HG03025 (cell line): ENCODE measurements at regions not wholly inside any gene's neighbourhood (a gene's known extent, or its start where the extent isn't known, plus 50 kb on each side); places are given as distances from the start of the nearest gene placed in this dataset.

Source experiments
- ATAC-seq: cut with Tn5 transposase; IDR thresholded peaks from one replicate; pipeline ENCODE4 v1.9.1; 2021; ENCODE audit warnings: mild to moderate bottlenecking, moderate library complexity; ENCODE audit not compliant: unreplicated experiment, low FRiP score

- no peak for ATAC-seq
Observed at GRCh38 chr3:27861046-27862036, 139.2 kb upstream of the EOMES start.

DNA sequence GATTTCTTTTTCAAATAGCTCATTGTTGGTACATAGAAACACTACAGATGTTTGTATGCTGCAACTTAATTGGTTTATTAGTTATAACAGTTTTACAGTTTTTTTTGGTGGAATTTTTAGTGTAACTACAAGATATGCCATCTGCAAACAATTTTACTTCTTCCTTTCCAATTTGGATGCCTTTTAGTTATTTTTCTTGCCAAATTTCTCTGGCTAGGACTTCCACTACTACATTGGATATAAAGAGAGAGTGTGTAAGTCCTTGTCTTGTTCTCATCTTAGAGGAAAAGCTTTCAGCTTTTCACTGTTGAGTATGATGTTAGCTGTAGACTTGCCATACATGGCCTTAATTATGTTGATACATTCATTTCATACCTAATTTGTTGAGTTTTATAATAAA lies 143.6 kb upstream of the EOMES start:
- no peak for ATAC-seq

- no peak for ATAC-seq
Observed at GRCh38 chr3:27869152-27869551, 147.0 kb upstream of the EOMES start.

GRCh38 chr3:27877061-27878013 lies 155.2 kb upstream of the EOMES start:
- no peak for ATAC-seq

DNA sequence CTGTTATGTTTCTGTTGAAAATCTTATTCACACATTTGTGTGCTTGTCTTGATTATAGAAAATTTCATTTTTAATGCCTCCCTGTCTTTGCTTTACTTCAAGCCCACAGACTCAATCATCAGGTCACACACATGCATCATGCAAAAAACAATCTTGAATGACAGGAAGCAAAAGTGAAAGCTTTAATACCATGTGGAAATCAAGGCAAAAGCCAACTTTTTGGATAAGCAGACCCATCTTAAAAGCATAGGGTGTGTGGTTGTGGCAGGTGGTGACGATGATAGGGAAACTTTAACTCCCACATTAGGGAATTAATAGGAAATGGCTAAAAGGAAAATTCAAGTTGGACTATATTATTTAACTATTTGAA lies 155.9 kb upstream of the EOMES start:
- ATAC-seq = no peak

DNA sequence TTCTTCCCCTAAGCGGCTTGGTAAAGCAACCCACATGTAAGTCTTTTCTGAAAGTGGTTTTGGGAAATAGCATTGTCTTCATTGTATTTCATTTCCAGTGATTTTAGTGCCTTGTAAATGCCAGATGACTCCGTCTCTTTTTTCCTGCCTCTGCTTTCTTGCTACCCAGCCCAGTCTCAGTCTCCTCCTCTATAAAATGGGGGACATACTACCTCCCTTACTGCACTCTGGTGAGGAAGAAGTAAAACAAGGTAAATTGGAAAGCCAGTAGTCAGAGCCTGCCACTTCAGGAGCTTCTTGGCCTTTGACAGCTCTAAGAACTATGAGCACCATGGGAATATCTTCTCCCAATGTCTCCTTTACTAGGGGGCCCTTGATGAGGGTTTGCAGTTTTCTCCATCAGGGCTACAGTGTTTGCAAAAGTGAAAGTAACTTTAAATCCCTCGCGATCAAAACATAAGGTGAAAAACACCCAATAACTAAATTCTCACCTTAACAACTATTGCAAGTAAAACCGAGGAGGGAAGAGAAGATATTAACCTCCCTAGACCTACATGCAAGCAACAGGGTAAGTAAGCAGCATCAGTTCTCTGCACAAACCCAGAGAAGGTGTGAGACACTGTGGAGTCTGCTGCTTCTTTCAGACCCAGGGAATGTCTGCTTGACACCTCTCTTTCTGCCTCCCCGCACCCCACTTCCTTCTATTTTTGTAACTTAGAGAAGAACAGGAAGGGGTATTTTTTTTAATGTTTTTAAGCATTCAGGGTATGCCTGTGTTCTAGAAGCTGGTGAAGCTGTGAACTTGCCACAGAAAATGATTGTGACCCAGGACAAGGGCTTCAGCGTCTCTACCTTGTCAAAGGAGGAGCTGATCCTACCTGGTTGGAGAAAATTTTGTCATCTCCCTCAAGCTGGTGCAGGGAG lies 159.1 kb upstream of the EOMES start:
- no peak for ATAC-seq

GRCh38 chr3:27883266-27883665 lies 161.1 kb upstream of the EOMES start:
- no peak for ATAC-seq

- no peak for ATAC-seq
Observed at GRCh38 chr3:27885641-27886040, 163.5 kb upstream of the EOMES start.

DNA sequence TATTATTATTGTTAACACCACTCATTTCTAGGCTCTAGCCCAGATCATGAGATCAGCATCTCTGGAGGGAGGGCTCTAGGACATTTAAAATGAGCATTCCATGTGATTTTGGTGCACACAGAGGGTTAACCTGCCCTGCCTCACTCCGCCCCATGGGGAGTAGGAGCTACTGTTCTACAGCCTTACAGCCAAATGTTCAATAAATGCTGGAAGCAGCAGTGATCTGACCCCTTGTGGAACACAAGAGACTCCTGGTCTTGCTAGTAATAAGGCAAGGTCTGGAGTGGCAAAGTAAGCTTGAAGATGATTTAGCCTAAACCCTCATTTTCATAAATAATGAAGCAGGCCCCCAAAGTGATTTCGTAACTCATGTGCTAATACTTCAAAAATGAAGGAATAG lies 166.4 kb upstream of the EOMES start:
- no peak for ATAC-seq

GRCh38 chr3:27889745-27890144 lies 167.6 kb upstream of the EOMES start:
- ATAC-seq = no peak

GRCh38 chr3:27900316-27900715 lies 178.2 kb upstream of the EOMES start:
- ATAC-seq = no peak

DNA sequence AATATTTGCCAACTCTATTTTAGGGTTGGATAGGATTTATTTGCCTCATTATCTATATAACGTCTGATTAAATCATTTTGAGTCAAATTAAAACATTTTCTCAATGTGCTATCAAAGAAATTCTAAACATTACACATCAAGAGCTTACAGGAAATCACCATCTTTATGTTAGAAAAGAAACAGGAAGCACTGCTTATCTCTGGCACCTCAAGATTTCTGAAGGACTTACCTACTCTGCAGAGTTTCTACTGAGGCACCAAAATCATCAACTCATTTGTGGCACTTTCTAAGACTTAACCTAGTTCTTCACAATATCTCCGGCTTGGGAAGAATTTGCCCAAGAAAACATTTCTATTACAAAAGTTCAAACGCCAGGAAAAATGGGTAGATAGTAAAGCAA lies 181.3 kb upstream of the EOMES start:
- ATAC-seq = no peak

DNA sequence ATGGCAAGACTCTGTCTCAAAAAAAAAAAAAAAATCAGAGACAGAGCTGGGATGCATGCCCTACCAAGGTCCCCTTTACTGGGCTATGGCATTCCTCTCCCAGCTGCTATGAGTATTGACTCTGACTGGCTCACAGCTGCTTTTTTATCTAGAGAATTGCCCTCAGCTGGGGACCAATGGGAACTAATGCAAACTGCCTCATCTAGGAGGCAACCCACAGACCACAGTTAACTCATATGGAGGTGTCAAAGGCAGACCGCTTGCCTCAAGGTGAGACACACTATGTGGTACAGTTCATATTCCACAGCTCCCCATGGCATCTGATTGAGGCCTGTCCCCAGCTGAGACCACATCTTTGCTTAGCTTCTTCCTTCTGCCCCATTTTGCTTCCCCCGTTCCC lies 183.5 kb upstream of the EOMES start:
- ATAC-seq = no peak

DNA sequence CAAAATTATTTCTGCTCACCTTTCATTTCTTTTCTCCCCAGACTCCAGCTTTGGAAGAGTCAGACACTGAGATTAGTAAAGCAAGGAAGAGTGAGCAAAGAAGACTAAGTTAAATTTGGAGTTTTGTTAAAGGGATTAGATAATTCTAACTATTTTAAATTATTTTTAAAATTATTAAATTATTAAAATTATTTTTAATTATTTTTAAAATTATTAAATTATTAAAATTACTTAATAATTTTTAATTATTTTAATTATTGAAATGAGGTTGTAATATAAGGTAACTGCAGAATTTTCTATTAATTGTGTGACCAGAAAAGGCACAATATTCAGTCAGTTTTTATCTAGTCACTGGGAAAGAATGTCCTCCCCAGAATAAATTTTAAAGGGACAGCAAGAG lies 185.0 kb upstream of the EOMES start:
- ATAC-seq = no peak

DNA sequence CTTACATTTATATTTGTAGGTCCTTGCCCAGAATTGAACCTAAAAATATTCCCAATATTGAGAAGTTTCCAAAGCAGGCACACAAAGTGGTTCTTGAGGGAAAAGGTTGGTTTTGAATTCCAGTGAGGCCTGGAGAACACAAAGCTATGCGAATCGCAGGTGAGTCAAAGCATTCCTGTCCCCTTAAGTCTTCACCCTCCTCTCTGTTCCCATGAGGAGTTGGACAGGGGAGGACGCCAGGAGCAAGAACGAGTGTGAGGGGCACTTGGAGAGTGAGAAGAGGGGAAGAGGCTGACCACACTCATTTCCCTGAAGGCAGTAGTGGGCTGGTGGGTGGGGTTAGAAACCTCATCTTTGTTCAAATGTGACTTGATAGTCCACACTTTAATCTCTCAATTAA lies 185.8 kb upstream of the EOMES start:
- no peak for ATAC-seq

- no peak for ATAC-seq
Observed at GRCh38 chr3:27910456-27910855, 188.3 kb upstream of the EOMES start.

GRCh38 chr3:27914199-27914598 lies 192.1 kb upstream of the EOMES start:
- ATAC-seq = no peak

GRCh38 chr3:27923349-27924068 lies 201.4 kb upstream of the EOMES start:
- ATAC-seq = no peak

GRCh38 chr3:27927882-27928281 lies 205.8 kb upstream of the EOMES start:
- ATAC-seq = no peak
